GM18507 (cell line): ENCODE measurements at regions not wholly inside any gene's neighbourhood (a gene's known extent, or its start where the extent isn't known, plus 50 kb on each side); places are given as distances from the start of the nearest gene placed in this dataset.

ENCODE experiments used
- DNase-seq: peaks from one replicate; pipeline ENCODE4 v3.0.0; 2011; ENCODE audit warnings: low read depth; ENCODE audit not compliant: insufficient read length; ENCODE audit errors: extremely low spot score
- FAIRE-seq: peaks from 2 replicates; lab custom pipeline; 2011; peaks lifted over from hg19 to GRCh38; lab: Jason Lieb, UNC

DNA sequence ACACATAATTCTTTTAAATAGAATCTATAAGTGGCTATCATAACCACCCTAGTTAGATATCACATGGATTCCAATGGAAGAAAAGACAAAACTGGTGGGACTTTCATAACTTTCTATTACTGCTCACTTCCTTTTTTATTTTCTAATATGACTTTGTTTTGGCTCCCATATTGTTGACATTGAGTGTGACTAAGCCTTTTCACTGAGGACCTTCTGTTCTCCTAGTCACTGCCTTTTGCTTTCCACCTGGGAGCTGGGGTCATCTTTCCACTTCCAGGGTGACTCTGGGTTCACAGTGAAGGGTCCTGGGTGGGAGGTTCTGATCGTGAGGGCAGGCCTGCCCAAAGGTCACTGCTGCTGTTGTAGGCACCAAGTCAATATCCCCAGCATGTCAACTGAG is 275.8 kb downstream of the TGFB2 start:
- FAIRE-seq: no peak
- no peak for DNase-seq

DNA sequence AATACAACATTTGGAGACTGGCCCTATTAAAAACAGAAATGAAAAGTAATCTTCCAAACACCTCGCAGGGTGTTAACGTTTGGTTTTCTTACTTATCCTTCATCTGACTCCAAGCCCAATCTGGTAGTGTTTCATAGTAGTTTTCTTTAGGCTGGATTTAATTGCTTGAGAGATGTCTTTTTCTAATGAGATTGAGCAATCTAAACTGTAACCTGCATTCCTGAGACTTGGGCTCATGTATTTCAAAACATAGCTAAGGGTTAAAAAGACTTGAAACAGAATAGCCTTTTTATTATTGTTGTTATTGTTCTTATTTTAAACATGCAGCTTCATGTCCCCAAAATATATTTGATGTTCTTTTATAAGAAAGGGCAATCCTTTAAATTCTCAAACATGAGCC is 278.9 kb downstream of the TGFB2 start:
- no peak for FAIRE-seq
- DNase-seq: no peak

DNA sequence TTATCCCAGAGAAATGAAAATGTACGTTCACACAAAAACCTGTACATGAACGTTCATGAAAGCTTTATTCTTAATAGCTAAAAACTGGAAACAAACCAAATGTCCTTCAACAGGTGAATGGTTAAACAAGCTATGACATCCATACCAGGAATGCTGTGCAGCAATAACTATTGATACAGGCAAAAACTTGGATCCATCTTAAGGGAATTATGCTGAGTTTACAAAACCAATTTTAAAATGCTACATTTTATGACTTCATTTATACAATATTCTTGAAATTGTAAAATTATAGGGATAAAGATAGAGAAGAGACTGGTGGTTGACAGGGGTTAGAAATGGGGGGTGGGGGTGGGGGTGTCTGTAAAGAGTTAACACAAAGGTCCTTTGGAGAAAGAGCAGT is 280.3 kb downstream of the TGFB2 start:
- FAIRE-seq: no peak
- DNase-seq: no peak

DNA sequence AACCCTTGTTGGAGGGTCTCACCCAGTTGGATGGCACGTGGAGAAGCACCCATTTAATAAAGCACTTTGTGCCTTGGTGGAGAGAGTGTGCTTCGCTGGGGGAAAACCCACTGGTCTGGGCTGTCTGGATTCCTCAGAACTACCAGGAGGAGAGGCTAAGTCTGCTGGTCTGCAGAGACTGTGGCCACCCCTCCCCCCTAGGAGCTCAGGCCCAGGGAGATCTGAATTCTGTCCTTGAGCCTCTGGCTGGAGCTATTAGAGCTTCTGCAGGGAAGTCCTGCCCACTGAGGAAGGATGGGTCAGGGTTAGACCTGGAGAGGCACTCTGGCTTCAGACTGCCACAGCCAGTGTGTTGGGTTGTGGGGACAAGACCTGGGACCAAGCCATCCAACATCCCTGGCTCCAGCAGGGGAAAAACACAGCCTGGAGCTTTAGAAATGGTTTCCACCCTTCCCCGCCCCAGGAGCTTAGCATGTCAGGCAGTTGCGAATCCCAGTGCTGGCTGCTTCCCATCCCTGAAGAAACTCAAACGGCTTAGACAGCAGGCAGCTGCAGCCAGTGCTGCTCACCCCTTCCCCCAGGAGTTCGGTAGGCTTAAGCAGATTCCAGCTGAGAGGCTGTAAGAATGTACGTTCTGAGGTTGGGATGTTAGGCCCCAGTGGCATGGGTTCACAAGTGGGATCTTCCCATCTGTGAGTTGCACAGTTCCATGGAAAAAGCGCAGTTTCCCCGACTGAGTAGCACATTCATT is 288.3 kb downstream of the TGFB2 start:
- FAIRE-seq (no peak), DNase-seq (no peak)

DNA sequence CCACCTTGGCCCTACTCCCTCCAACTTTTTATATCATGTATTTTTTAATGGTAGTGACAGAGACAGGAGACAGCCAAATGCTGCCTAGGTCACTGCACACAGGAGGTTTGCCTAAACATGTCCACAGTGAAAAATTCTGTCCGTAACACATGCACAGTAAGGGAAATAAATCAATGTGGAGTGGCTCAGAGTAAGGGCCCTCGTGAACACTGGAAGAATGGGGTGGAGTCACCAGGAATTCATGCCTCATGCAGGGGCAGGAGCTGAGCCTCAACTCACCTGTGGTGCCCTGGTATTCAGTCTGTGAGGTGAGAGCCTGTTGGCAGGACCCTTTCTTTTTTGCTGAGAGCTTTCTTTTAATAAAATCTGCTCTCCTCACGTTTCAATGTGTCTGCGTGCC is 289.1 kb downstream of the TGFB2 start:
- DNase-seq: no peak
- FAIRE-seq: no peak

DNA sequence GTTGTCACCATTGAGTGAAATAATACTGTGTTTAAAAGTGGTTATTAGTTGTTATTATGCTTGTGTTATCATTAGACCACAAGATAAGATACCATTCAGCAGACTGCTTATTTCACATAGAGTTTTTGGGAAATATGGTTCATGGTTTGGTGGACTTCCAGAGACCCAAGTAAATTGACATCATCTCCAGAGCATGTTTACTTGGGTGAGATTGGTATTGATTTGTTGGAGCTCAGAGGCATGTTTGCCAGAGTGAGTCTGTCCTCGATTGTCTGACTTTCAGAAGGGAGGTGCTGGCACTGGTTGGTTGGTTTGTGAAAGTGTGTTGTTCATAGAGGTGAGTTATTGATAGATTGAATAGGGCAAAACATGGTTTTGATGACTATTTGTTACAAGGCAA is 291.4 kb downstream of the TGFB2 start:
- no peak for FAIRE-seq
- no peak for DNase-seq

DNA sequence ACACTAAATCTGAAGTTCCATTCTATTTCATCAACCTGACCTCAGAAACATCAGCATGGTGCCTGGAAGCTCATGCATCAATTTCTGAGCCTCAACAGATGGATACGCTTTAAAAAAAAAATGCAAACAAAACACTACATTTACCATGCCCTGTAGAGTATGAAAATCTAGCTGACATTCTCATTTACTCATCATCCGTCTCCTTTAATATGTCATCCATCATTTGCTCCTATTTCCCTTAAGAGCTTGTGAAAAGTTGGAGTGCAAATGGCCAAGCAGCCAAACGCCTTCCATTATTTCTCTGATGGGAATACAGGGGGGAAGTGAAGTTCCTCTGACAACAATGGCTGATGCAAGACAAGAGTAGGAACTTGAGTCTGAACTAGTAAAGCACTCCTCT is 295.0 kb downstream of the TGFB2 start:
- FAIRE-seq (no peak), DNase-seq (no peak)

DNA sequence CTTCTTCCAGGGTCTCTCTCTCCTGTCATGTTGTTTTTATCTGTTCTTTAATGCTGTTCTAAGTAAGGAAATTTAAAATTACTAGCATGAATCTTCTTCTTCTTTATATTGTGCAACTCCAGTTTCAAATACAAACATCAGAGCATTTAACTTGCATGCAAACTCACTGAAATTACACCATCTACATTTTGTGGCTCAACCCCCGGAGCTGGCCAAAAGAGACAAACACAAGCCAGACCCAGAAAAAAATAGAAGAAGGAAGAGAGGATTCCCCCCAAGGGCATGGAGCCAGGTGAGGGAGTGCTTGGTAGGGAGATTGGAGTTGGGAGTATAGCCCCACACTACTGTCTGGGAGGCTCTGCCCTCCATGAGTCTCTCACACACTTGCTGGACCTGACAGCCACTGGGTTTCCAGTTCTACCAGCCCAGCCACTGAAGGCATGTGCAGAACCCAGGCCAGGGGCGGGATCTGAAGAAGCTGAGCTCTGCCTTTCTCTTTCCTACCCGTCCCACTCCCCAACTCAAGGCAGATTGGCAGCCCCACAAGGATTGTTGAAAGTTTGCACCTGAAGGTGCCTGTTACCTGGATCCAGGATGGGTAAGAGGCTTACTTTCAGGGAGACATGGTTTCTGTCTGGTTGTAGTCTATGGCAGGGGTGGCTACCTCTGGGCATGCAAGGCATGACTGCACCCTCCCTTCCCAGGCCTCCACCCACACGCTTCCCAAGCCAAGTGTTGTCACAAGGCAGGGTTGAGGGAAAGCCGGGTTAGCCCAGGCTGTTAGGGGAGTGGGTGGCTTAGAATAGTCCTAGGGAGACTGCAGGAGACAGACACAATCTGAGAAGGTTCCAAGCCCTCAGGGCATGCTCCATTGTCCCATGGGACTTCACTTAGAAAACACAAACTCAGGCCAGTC is 297.2 kb downstream of the TGFB2 start:
- DNase-seq: no peak
- FAIRE-seq: no peak

DNA sequence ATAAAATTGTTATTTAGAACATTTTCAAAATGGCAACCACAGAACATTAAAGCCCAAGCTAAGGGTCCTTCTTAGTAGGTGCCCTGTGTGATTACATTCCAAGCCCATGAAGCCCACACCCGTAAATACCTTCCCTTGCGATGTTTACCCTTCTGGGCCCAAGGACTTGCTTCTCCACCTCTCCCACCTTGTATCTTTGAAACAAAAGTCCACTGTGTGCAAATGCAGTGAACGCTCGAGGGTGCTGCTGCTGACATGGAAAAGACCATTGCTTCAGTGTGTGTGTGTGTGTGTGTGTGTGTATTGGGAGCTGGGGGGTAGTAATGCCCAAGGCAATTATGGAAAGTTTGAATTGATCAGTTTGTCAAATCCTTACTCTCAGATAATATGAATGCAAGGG is 298.1 kb downstream of the TGFB2 start:
- DNase-seq (no peak), FAIRE-seq (no peak)

DNA sequence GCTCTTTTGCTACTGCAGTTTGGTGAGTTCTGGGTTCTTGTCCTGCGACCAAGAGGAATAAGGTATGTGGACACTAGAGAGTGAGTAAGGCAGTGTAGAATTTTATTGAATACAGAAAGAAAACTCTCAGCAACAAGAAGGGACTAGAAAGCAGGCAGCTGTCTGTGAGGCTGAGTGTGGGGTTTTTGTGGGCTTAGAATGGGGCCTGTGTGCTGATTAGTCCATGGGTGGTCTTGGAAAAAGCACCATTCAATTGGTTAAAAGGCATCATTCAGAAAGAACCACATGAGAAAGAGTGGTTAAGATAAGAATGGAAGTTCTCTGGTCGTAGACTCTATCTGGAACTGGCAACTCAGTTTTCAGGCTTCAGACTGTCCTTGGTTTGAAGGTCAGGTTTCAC is 298.8 kb downstream of the TGFB2 start:
- DNase-seq (no peak), FAIRE-seq (no peak)

DNA sequence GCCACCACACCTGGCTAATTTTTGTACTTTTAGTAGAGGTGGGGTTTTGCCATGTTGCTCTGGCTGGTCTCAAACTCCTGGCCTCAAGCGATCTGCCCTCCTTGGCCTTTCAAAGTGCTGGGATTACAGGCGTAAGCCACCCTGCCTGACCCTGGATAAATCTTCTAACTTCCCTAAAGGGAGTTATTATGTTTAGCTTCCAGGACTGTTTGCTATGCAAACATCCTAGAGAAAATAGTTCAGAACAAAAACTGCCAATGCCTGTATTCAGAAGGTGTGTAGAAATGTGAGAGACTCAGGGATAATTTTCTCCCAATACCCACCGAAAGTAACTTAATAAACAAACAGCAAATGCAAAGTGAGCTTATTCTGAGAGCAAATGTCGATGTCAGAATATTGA is 301.2 kb downstream of the TGFB2 start:
- DNase-seq: no peak
- no peak for FAIRE-seq

DNA sequence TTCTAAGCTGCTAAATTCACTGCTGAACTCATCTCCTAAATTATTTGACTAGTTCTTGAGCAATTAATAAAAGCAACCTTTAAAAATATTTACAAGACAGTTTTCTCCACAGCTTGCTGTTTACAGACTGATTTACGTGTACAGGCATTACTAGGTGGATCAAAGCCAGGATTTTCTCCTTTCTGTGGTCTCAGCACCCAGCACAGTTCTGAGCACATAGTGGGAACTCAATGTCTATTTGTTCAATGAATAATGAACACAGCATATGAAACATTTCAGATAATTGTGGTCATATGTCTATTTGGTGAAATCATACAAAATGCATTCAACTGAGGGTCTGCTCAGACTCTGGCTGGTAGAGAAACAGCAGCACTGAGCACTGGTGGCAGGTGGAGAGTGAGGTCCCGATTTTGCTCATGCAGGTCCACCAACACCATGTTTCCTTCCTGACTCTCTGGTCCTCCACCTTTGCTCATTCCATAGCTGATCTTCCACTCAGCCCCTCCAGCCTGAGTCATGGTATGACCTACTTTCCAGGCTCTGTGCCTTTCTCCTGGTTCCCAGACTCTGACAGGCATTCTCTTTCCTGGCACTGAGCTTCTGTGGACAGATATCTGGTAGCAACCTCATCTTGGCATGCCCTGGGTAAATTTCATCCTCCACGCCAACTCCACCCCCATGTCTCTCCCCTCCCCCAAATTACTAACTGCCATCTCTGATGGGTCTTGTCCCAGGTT is 311.3 kb downstream of the TGFB2 start:
- no peak for FAIRE-seq
- no peak for DNase-seq

DNA sequence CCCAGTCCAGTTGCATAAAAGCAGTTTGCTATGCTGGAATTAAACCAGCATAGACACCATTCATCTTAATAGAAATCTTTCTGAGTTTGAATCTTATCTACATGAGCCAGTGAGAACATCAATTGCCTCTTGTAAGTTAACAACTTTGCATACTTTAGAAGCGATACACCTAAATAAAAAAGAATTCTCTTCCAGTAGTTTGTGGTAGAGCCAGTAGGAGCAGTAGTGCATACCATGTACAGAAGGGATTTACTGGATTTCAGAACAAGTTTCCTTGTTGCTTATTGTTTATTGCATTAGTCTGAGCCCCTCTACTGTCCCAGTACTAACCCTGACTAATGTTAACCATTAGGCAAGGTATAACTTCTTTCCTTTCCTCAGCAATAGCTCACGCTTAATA is 313.1 kb downstream of the TGFB2 start:
- no peak for DNase-seq
- FAIRE-seq: no peak

DNA sequence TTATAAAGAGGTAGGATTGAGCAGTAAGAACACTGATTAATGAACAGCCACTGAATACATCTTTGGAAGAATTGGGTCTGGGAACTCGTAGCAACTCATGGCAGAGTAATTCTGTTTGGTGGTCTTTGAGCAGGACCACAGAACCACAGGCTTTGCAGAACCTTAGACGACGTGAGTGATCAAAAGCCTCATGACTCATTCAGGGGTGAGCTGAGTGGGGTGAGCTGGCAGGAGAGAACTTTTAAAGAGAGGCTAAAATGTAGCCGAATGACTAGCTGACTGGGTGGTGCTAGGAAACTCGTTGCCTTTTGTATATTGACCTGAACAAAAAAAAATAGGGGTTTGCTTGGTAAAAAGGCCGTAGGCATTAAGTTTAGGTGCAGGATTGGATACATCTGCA is 313.8 kb downstream of the TGFB2 start:
- no peak for FAIRE-seq
- DNase-seq: no peak

DNA sequence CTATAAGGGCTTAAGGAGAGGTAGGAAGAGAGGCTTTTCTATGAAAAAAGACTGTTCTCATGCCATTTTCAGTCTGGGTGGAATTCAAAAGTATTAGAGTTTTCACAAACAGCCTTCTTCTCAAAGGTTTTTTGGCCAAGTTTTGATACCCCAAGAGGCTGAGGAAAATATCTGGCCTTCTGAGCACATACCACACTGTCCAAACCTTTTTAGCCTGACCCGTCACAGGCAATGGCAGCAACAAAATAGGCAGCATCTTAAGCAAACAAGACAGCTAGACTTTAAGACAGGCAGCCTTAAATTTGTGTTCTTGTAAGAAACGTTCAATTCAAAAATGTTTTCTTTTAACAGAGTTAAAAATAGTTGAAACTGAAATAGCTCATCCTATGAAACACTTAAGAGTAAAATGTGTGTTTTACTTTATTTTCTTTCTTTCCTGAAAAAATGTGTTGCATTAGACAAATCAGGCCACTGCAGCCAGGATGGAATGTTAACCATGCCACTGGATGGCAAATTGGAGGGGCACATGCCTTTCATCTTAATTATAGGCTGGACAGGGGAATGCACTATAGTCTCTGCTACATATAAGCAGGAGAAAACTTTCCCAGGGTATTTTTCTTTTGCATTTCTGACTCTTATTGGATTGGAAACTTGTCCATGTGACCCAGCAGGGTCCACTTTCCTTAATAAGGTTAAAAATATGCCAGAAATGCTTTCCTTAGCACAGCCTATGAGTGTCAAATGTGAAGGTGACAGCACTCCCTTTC is 315.0 kb downstream of the TGFB2 start:
- no peak for DNase-seq
- FAIRE-seq: no peak

DNA sequence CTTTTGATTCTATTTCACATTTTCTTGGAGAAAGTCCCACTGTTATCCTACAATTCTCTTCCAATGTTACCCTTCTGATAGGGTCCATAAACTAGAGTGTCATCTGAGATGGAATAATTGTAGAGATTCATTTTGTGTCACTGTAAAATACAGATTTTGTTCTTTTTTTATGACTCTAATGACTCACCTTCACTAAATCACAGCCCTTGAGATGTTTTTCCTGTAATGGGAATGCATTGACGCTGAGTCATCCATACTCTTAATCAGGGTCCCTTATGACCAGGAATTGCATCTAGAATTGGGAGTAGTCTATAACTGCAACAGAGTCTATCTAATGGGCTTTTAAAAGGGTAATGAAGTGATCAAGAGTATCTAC is 315.5 kb downstream of the TGFB2 start:
- FAIRE-seq (no peak), DNase-seq (no peak)

DNA sequence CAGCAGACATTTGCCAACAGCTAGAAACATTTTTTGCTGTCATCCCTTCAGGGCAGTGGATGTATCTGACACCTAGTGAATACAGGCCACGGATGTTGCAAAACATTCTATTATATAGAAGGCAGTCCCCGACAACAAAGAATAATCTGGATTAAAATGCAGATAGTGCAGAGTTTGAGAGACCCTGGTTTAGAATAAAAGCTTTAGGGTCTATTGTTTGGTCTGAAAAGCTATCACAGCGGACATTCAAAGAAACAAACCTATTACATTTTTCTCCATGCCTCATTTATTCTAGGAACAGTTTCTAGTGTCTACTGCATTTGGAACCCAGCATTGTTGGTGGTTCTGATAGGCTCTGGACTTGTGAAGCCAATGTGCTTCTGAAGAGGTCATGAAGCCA is 316.3 kb downstream of the TGFB2 start:
- DNase-seq: no peak
- FAIRE-seq: no peak

DNA sequence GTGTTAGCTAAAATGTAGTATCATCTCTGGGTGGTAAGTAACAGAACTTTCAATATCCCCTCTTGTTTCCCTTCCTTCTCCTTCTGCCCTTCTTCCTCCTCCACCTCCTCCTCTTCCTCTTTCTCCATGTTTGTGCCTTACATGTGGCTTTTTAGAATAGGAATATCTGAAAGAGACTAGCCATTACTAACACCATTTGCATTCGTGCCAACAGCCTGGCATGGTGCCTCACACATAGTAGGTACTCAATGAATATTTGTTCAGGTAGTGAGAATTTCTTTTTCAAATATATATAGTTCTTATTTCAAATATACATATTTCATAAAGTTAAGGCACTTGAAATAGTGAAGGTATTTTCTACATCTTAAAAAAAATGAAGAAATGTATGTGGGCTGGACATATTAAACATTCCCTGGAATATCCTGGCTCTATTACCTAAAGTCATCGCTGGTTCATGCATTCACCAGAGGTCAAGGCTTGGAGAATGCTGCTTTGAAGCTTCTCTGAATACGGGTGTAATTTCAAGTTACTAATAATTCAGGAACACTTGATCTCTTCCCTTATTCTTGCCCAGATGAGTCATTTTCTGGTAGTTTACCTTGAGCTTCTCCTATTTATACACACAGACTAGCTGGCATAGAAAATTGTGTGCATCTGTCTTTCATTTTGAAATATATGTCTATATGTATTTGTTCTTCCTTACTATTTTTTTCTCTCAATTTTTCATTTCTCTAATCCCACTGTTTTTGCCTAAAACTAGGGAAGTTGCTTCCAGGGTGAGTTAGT is 319.4 kb downstream of the TGFB2 start:
- FAIRE-seq (no peak), DNase-seq (no peak)

DNA sequence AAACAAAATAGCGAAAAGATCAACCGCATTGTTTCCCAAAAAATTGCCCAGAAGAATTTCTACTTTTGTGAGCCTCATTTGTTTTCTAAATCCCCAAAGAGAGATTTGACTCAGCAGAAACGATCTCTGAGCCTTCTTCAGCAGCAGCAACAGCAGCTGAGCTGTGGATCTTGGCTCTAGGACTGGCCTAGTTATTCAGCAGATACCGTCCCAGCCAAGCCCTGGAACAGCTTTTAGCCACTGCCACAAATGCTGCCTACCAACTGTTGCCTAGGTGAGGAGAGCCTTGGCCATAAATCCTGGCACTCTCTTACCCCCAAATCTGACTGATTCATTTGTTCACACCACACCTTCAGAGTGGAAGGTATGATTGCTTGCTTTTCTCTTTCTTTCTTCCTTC is 320.1 kb downstream of the TGFB2 start:
- no peak for DNase-seq
- no peak for FAIRE-seq
